CD4-positive, alpha-beta T cell (primary cell): ENCODE measurements at regions not wholly inside any gene's neighbourhood (a gene's known extent, or its start where the extent isn't known, plus 50 kb on each side); places are given as distances from the start of the nearest gene placed in this dataset.
"Not testable (repeated sequence)": the region's sequence is repeated elsewhere in the genome, so short reads cannot be mapped to it uniquely, and the experiment has no call there.

Source experiments
- ATAC-seq: fragments of 200-7000 bp; cut with Tn5 transposase; one replicate; pipeline ENCODE4 v1.10.0; 2022; ENCODE audit warnings: mild to moderate bottlenecking; ENCODE audit not compliant: poor library complexity
- CTCF ChIA-PET: fragments of 350-600 bp; sonication (Branson Sonifier 250); formaldehyde crosslinking; loops from one replicate; lab custom pipeline; 2021; ENCODE audit warnings: antibody characterized with exemption, inconsistent platforms; lab: Charles Lee
- POLR2A ChIA-PET: fragments of 350-600 bp; sonication (Branson Sonifier 250); formaldehyde crosslinking; loops from one replicate; lab custom pipeline; 2021; ENCODE audit warnings: antibody characterized with exemption, inconsistent platforms; lab: Charles Lee
- DNase-seq, 14 experiments: peaks; one replicate each; pipeline ENCODE4 v3.0.0-alpha.2; 2013 to 2020; ENCODE audit warnings: mixed read lengths in 2 of 14
- H3K27ac ChIP-seq, 2 donors: one replicate each; pipeline versions ENCODE4 v1.5.1 to v1.7.0; 2013; ENCODE audit warnings: low read length in 2 of 2, low read depth in 1 of 2, mild to moderate bottlenecking in 1 of 2
- H3K27me3 ChIP-seq, 2 experiments: 1 replicate in 1 of 2; 2 replicates in 1 of 2; pipeline versions ENCODE4 v1.6.1 to v1.7.0; 2013; ENCODE audit warnings: low read length in 2 of 2, control low read depth in 1 of 2, mild to moderate bottlenecking in 1 of 2, moderate library complexity in 1 of 2; ENCODE audit not compliant: insufficient read depth in 2 of 2, control insufficient read depth in 1 of 2
- H3K36me3 ChIP-seq: one replicate; pipeline ENCODE4 v1.6.1; 2013; ENCODE audit warnings: low read length, control low read depth; ENCODE audit not compliant: insufficient read depth
- H3K4me1 ChIP-seq: one replicate; pipeline ENCODE4 v1.6.1; 2013; ENCODE audit warnings: low read length, control low read depth; ENCODE audit not compliant: insufficient read depth
- H3K4me3 ChIP-seq: one replicate; pipeline ENCODE4 v1.5.1; 2013; ENCODE audit warnings: mild to moderate bottlenecking, low read length, moderate library complexity
- H3K9me3 ChIP-seq, 2 experiments: 1 replicate in 1 of 2; 2 replicates in 1 of 2; pipeline versions ENCODE4 v1.6.1 to v1.7.0; 2013; ENCODE audit warnings: low read length in 2 of 2, mild to moderate bottlenecking in 2 of 2, control low read depth in 1 of 2, moderate library complexity in 1 of 2; ENCODE audit not compliant: control insufficient read depth in 1 of 2, insufficient read depth in 1 of 2
- H3K27ac Mint-ChIP-seq: one replicate; pipeline ENCODE4 v1.8.0; 2020; ENCODE audit warnings: mixed read lengths
- H3K27me3 Mint-ChIP-seq: one replicate; pipeline ENCODE4 v1.8.0; 2021; ENCODE audit warnings: mixed read lengths
- H3K36me3 Mint-ChIP-seq: one replicate; pipeline ENCODE4 v1.8.0; 2021; ENCODE audit warnings: low read depth, mixed read lengths
- H3K4me1 Mint-ChIP-seq: one replicate; pipeline ENCODE4 v1.8.0; 2021; ENCODE audit warnings: low read depth, mixed read lengths
- H3K4me3 Mint-ChIP-seq: one replicate; pipeline ENCODE4 v1.8.0; 2020; ENCODE audit warnings: mild to moderate bottlenecking, mixed read lengths
- H3K9me3 Mint-ChIP-seq: one replicate; pipeline ENCODE4 v1.8.0; 2020; ENCODE audit warnings: mixed read lengths
- intact Hi-C, 2 experiments: fragments of 100-400 bp; cut with DNase I in 1 of 2; cut with micrococcal nuclease in 1 of 2; formaldehyde crosslinking; loops; one replicate each; pipeline versions ENCODE4 v1.15.1 to v1.9.0; 2023 to 2025; cut with DNase I, micrococcal nuclease
- TF ChIP-seq, protein P1 (sequence below): fragments of 200-600 bp; IDR thresholded peaks from one replicate; pipeline ENCODE4 v1.8.0; 2022; ENCODE audit warnings: antibody characterized with exemption, mild to moderate bottlenecking

DNA sequence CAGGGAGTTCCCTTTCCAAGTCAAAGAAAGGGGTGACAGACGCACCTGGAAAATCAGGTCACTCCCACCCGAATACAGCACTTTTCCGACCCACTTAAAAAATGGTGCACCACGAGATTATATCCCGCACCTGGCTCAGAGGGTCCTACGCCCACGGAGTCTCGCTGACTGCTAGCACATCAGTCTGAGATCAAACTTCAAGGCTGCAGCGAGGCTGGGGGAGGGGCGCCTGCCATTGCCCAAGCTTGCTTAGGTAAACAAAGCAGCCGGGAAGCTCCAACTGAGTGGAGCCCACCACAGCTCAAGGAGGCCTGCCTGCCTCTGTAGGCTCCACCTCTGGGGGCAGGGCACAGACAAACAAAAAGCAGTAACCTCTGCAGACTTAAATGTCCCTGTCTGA, 277.8 kb upstream of the ARHGAP42 start:
- POLR2A ChIA-PET, H3K27me3 Mint-ChIP-seq, H3K4me1 ChIP-seq, H3K4me1 Mint-ChIP-seq, intact Hi-C loops, H3K27ac Mint-ChIP-seq, H3K27ac ChIP-seq, CTCF ChIA-PET, H3K9me3 ChIP-seq, H3K36me3 Mint-ChIP-seq, H3K4me3 ChIP-seq, DNase-seq, ATAC-seq, H3K4me3 Mint-ChIP-seq, H3K36me3 ChIP-seq, H3K27me3 ChIP-seq: not testable (repeated sequence)
- peaks cover 11% of the 10 kb centered on the region for H3K9me3 Mint-ChIP-seq

DNA sequence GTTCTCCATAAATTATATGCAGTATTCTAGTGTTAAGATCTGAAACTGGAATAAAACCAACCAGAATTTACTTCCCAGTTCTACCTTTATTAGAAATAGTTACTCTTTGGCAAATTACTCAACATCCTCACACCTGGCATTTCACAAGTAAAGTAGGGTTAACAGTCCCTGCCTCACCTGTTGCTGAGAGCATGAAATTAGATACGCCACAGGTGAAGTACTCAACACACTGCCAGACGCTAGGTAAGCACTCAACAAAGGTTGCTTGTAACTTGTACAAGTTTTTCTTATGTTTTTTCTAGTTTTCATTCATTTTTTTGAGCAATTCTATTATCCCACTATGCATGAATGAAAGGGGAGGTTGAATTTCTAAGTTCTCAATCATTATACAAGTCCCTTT, 267.6 kb upstream of the ARHGAP42 start:
- Mint-ChIP-seq H3K27ac (no peak overlapping the region), H3K9me3 (peaks cover 28% of the 10 kb centered on the region), H3K4me3 (no peak overlapping the region), H3K36me3 (no peaks in the 10 kb centered on the region), H3K4me1 (no peaks in the 10 kb centered on the region), H3K27me3 (no peaks in the 10 kb centered on the region)
- ChIA-PET CTCF (no interaction called here), POLR2A (no interaction called here)
- DNase-seq (no peak), ATAC-seq (no peak)
- Histone ChIP-seq H3K9me3 (no peaks in the 10 kb centered on the region), H3K27me3 (no peaks in the 10 kb centered on the region), H3K36me3 (no peaks in the 10 kb centered on the region), H3K27ac (no peak overlapping the region), H3K4me3 (no peak overlapping the region), H3K4me1 (no peaks in the 10 kb centered on the region)
- TF ChIP-seq, protein P1, sequence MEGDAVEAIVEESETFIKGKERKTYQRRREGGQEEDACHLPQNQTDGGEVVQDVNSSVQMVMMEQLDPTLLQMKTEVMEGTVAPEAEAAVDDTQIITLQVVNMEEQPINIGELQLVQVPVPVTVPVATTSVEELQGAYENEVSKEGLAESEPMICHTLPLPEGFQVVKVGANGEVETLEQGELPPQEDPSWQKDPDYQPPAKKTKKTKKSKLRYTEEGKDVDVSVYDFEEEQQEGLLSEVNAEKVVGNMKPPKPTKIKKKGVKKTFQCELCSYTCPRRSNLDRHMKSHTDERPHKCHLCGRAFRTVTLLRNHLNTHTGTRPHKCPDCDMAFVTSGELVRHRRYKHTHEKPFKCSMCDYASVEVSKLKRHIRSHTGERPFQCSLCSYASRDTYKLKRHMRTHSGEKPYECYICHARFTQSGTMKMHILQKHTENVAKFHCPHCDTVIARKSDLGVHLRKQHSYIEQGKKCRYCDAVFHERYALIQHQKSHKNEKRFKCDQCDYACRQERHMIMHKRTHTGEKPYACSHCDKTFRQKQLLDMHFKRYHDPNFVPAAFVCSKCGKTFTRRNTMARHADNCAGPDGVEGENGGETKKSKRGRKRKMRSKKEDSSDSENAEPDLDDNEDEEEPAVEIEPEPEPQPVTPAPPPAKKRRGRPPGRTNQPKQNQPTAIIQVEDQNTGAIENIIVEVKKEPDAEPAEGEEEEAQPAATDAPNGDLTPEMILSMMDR = no peak
- intact Hi-C loops = no loop called here

DNA sequence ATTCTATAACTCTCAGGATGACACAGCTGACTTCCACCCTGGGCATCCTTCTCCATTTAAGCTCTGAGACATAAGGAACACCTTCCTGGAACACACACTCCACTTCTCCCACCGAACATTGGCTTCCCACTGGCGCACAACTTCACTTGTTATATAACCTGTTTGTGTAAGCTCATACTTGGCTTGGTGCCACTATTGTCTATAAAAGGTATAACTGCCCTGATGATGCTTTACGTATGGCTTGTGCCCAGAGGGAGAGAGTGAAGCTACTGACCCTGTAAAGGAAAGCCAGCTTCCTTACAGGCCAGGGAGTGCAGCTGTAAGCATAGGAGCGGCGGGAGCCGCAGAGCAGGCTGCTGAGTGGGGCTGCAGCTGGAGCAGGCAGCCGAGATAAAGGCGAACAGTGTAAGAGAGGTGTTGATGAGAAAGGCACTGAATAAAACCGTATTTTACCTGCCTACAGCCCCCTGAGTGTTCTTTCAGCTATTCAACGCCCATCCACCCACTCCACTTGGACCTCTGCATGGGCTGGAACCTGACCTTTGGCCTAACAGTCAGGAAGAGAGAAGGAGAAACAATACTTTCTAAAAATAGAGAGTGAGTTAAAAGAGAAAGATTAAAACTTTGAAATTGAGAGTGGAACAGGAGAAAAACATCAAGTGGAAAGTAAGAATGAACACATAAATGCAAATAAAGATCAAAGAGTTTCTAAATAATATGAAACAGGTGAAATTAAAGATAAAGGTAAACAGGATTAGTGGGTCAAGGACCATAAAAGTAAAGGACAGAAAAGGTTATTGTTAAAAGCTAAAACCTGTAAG, 252.1 kb upstream of the ARHGAP42 start:
- no peak overlapping the region for H3K27ac Mint-ChIP-seq
- CTCF ChIA-PET = no interaction called here
- intact Hi-C loops = no loop called here
- TF ChIP-seq, protein P1 = no peak
- no peaks in the 10 kb centered on the region for H3K36me3 Mint-ChIP-seq
- H3K4me1 ChIP-seq = no peaks in the 10 kb centered on the region
- H3K4me3 ChIP-seq = no peak overlapping the region
- peaks cover 6% of the 10 kb centered on the region for H3K9me3 Mint-ChIP-seq
- POLR2A ChIA-PET = no interaction called here
- H3K27ac ChIP-seq = no peak overlapping the region
- no peaks in the 10 kb centered on the region for H3K36me3 ChIP-seq
- no peaks in the 10 kb centered on the region for H3K27me3 Mint-ChIP-seq
- no peaks in the 10 kb centered on the region for H3K27me3 ChIP-seq
- peaks cover 0 to 8% of the 10 kb centered on the region in 2 experiments for H3K9me3 ChIP-seq
- DNase-seq = no peak
- no peak overlapping the region for H3K4me3 Mint-ChIP-seq
- ATAC-seq = no peak
- H3K4me1 Mint-ChIP-seq = no peaks in the 10 kb centered on the region

DNA sequence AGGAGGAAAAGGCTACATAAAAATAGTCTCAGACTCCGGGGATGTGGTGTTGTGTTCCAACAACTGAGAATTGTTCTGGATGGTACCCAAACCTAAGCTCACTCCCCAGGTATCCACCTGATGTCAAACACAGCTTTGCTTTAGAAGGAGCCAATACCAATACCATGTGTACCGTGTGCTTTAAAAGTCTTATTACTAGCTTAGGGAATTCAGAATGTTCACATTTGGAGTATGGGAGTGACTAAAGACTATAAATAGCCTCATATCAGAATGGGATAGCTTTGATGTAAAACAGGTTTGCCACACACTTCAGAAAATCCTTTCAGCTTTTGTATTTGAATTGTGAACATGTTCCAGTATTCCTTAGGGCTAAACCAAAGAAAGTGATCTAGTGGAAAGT, 248.7 kb upstream of the ARHGAP42 start:
- ChIA-PET POLR2A (no interaction called here), CTCF (no interaction called here)
- H3K4me3 Mint-ChIP-seq = no peak overlapping the region
- no peak overlapping the region for H3K27ac Mint-ChIP-seq
- DNase-seq = no peak
- H3K4me1 Mint-ChIP-seq = no peaks in the 10 kb centered on the region
- H3K4me1 ChIP-seq = no peaks in the 10 kb centered on the region
- H3K9me3 ChIP-seq = peaks cover 0 to 8% of the 10 kb centered on the region in 2 experiments
- no peaks in the 10 kb centered on the region for H3K27me3 ChIP-seq
- ATAC-seq = no peak
- H3K4me3 ChIP-seq = no peak overlapping the region
- peaks cover 9% of the 10 kb centered on the region for H3K9me3 Mint-ChIP-seq
- intact Hi-C loops = no loop called here
- H3K36me3 ChIP-seq = no peaks in the 10 kb centered on the region
- TF ChIP-seq, protein P1 = no peak
- H3K27ac ChIP-seq = no peak overlapping the region
- no peaks in the 10 kb centered on the region for H3K36me3 Mint-ChIP-seq
- H3K27me3 Mint-ChIP-seq = no peaks in the 10 kb centered on the region
